ENCODE measurements at regions not wholly inside any gene's neighbourhood (a gene's known extent, or its start where the extent isn't known, plus 50 kb on each side); places are given as distances from the start of the nearest gene placed in this dataset.

- no peak overlapping the region for H3K4me3 Mint-ChIP-seq
- H3K27ac Mint-ChIP-seq, result no peak overlapping the region
- Histone ChIP-seq H2BK15ac (ENCODE audit: low read depth, low read length) (no peak overlapping the region), H4K5ac (ENCODE audit: insufficient read length, low read depth, low read length) (no peak overlapping the region), H3K14ac (ENCODE audit: insufficient read depth, low read length) (no peak overlapping the region), H3K9ac (ENCODE audit: extremely low read depth, insufficient read length, low read length) (no peak overlapping the region), H3K4ac (ENCODE audit: low read depth, low read length) (no peak overlapping the region), H2AK5ac (ENCODE audit: insufficient read length, low read length) (no peak overlapping the region), H3K9me3 (ENCODE audit: control insufficient read depth, low read depth, low read length) (no peaks in the 10 kb centered on the region), H2BK120ac (ENCODE audit: low read depth, low read length, poor library complexity, severe bottlenecking) (no peak overlapping the region), H3K27ac (ENCODE audit: insufficient read length, low read depth, low read length) (no peak overlapping the region), H2BK5ac (ENCODE audit: insufficient read length, low read length) (no peak overlapping the region), H3K27me3 (ENCODE audit: insufficient read depth, low read length) (no peaks in the 10 kb centered on the region), H3K56ac (ENCODE audit: insufficient read length, low read depth, low read length) (no peak overlapping the region), H4K20me1 (ENCODE audit: control insufficient read depth, insufficient read depth, insufficient read length) (no peaks in the 10 kb centered on the region), H3T11ph (ENCODE audit: low read length) (no peak overlapping the region), H3K79me2 (ENCODE audit: insufficient read depth, low read length) (no peaks in the 10 kb centered on the region), H4K8ac (replicated peaks; ENCODE audit: insufficient read length, low read depth, low read length) (no peak overlapping the region), H3K4me2 (ENCODE audit: insufficient read depth, insufficient read length, low read length) (no peak overlapping the region), H3K79me1 (ENCODE audit: insufficient read depth, low read depth, low read length, poor library complexity, severe bottlenecking) (no peaks in the 10 kb centered on the region), H2AFZ (ENCODE audit: low read length) (no peak overlapping the region), H4K91ac (ENCODE audit: insufficient read length, low read depth, low read length) (no peak overlapping the region), H3K23ac (ENCODE audit: insufficient read length, low read depth, low read length) (no peak overlapping the region), H3K23me2 (ENCODE audit: insufficient read length, low read depth, low read length, poor library complexity, severe bottlenecking) (no peaks in the 10 kb centered on the region), H3K4me1 (ENCODE audit: insufficient read depth, low read length) (peaks cover 4% of the 10 kb centered on the region; the same call in 1 of the 2 replicates), H2BK12ac (ENCODE audit: insufficient read length, low read depth, low read length) (no peak overlapping the region), H3K18ac (ENCODE audit: insufficient read length, low read depth, low read length) (no peak overlapping the region), H2BK20ac (ENCODE audit: low read depth, low read length, poor library complexity, severe bottlenecking) (no peak overlapping the region)
- H3K27me3 Mint-ChIP-seq (ENCODE audit: low read depth), result peaks cover 9% of the 10 kb centered on the region
- no CpG with 5 or more reads among the region's 9 CpGs for WGBS (ENCODE audit: extremely low coverage, insufficient read length, low lambda C conversion rate)
- peaks cover 16 to 25% of the 10 kb centered on the region in 2 experiments; a peak in 4 of 5 replicates for H3K9me3 Mint-ChIP-seq
- DNase-seq, result no peak
- H3K36me3 Mint-ChIP-seq (ENCODE audit: insufficient read depth in 1 of 3, low read depth in 3 of 3), result peaks cover 0 to 17% (median 3%) of the 10 kb centered on the region in 3 experiments; a peak in 5 of 7 replicates
- H3K4me1 Mint-ChIP-seq, result peaks cover 14 to 22% of the 10 kb centered on the region in 2 experiments
- TF ChIP-seq CTCF (conservative IDR thresholded peaks at IDR 0.05), result no peak
Measured at GRCh38 chr3:194930377-194931204, 244.9 kb downstream of the FAM43A start.
